Bone marrow (tissue), 2 donors: ENCODE measurements at regions not wholly inside any gene's neighbourhood (a gene's known extent, or its start where the extent isn't known, plus 50 kb on each side); places are given as distances from the start of the nearest gene placed in this dataset.
"Not testable (repeated sequence)": the region's sequence is repeated elsewhere in the genome, so short reads cannot be mapped to it uniquely, and the experiment has no call there.

Source experiments
- DNase-seq, 2 donors: peaks; one replicate each; lab custom pipeline; 2025; lab: John Stamatoyannopoulos, UW

DNA sequence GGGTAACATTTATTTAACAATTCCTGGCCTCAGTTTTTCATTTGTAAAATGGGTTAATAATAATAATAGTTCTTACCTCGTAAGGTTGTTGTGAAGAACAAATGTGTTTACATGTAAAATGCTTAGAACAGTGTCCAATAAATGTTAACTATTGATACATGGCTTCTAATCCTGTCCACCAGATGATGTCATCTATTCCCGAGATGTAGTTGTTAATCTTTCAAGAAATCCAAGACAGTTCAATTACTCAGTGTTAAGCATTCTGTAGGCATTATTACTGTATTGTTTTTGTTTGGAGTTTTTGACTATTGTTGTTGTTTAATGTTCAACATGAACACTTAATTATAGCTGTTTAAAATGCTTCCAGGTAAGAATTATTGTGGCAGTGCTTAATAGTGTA is 131.0 kb upstream of the FNDC3A start:
- DNase-seq = no peak

DNA sequence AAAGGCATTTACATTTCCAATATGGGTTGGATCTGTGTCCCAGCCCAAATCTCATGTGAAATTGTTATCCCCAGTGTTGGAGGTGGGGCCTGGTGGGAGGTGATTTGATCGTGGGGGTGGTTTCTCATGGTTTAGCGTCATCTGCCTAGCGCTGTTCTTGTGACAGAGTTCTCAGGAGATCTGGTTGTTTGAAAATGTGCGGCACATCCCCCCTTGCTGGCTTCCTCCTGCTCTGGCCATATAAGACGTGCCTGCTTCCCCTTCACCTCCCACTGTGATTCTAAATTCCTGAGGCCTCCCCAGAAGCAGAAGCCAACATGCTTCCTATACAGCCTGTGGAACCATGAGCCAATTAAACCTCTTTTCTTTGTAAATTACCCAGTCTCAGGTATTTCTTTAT is 126.2 kb upstream of the FNDC3A start:
- no peak for DNase-seq

DNA sequence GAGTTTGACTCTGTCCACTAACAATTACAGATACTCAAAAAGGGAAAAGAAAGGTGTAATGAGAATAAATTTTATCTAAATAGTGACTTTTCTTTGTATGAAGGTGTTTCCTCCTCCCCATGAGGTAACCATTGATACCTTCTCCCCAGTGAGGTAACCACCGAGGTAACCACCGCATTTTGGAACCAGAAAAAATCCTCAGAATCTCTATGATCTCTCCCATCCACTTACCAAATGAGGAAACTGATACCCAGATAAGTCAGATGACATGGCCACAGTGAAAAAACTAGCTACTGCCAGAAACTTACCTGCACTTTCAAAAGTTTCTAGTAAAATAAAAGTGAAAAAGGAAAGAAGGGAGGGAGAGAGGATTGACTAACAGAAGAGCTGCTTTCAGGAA is 124.0 kb upstream of the FNDC3A start:
- no peak for DNase-seq

DNA sequence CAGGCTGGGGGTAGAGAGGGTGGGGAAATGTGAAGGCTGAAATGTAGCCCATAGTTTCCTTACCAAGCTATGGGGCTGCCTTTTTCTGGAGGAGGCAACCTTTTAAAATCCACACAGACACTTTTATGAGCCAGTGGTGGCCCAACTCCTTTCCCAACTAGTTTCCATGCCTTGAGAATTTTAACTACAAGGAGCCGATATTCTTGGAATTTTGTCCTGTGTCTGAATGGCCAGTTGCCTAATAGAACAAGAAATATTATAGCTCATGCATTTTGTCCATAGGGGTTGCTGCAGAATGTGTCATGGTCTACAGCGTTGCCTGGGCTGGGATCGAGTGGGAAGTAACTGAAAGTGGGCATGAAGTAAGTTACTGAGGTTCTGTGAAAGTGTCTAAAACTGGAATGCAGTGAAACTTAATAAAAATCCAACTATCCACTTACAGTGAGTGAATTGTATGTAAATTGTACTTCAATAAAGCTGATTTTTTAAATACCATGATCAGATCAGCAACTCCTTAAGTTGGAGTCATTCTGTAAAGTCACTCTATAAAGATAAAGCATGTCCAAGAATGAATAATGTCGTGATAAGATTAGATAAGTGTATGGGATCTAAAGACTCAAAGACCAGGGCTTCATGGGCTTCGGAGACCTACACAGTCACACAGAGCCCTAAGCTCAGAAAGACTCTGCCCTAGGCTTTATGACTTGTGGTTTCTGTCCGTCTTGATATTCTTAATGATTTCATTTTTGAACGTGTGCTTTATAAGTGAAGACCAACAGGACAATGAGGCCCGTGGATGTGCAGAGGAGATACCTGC is 122.6 kb upstream of the FNDC3A start:
- no peak for DNase-seq

DNA sequence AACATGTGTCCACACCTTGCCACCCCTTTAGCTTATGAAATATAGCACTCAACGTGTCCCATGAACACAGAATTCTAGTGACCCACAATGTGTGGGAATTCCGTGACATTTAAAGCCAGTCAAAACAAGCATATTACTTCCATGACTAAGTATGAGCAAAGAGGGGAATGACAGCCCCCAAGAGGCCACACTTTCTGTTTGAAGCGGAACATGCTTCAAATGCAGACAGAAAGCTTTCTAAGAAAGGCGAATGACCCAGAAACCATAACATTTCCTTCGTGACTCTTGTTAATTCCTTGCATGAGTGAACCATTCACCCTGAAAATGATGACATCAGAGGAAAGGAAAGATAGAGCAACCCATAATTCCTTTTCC is 122.0 kb upstream of the FNDC3A start:
- DNase-seq = peak in 1 of 2 donors; percentile 69

DNA sequence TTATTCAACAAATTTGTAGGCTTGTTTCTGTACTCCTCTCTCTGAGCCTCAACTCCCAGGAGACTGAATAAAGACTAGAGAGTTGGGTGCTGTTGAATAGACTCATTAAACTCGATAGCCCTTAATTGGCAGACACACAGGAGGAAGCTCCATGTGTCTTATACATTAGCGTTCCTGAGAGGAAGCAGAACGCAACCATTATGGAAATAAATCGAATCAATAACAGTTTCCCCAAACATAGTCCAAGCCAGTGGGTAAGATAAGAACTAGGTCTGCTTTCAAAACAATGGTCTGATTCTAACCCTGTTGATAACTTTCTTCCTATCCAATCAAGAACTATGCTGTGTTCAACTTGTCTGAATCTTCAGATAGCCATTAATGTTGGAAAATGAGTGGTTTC is 118.1 kb upstream of the FNDC3A start:
- no peak for DNase-seq

DNA sequence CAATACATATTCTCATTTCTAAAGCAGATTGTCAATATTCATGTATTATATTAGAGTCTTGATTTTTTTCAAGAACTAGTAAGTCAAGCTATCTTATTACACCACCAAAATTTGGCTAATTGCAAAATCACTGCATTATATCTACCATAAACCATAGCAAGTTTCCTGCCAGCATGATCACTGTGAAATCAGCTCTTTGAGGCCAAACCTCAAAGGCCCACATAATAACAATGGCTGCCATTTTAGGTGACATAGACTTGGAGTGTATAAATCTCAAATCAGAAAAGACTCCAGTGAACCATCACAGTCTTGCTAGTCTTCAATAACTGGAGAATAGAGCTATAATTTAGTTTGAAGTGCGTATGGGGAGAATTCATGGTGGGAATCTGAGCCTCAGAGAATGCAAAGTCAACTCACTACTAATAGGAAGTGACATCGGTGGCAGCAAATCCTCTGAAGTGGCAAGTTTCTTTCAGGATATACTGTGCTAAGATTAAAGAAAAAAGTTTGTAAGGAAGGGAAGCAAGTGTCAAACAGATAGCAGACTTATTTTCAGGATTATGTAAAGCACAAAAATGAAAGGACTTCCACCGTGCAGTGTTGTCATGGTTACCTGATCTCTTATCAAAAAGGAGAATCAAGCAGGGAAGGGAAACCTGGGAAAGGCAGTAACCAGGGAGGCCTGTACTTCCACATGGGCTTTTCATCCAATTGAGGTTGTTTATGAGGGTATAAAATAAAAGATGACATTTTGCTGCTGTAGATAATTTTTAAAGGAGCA is 117.4 kb upstream of the FNDC3A start:
- DNase-seq = no peak

DNA sequence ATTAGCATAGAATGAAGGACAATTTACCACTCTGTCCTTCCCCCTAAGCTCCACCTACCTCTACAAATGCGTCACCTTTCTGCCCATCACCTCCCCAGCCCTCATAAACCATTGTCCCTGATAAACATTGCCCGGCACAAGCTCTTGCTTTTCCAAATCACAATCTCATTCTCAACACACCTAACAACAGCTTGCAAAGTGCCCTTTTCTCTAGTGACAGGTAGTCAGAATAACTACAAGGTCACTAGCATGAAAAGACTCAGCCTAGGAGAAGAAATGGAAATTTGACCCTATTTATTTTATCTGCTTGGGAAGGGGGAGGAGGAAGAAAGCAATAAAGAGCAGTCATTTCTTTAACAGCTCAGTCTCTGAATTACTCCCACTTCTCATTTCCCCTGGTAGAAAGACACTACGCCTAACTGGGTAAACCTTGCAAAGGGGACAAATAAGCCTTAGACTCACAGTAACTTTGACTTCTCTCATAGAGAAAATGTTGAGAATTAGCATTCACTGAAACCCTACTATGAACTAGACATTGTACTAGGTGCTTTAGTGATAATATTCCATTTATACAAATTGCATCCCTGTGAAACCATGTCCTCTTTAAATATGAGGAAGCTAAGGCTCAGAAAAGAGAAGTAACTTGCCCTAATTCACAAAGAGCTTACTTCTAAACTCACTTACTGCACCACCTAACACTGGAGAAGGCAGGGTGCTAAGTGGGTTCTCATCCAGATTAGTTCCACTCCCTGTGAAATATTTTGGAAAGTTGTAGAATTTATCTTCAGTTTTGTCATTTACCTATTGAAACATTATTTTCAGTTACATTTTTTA is 116.2 kb upstream of the FNDC3A start:
- DNase-seq = peak in 1 of 2 donors; percentile 53

DNA sequence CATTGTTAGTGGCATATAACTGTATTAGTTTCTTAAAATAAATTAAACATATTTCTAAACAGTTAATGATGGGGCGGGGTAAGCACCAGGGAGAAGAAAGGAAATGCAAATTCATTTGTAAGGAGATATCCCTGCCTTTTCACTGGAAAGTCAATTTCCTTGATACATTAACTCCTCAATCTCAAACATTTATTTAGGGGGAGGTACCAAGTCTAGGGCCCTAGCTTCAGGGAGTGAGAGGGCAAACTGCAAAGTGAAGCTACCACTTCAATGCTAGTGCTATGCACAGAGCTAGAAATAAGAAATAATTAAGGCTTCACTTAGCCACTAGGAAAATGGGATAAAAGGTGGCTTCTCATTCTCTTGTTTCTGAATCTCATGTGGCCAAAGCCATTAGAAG is 115.3 kb upstream of the FNDC3A start:
- no peak for DNase-seq

DNA sequence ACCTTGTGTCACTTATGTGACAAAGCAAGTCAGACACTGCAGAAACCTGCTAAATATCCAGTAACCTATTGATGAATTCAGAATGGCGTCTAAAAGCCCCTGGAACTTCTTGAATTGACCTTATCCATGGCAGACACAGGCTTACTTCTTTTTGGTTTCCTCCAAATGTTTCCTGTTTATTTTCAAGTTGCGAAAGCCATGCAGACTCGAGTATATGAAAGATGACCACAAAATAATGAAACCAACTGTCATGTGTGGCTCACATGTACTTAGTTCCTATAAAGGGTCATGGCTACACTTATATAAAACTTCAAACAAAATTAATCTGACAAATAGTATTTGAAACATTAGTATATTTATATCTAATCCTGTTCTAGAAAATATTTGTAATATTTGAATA is 113.1 kb upstream of the FNDC3A start:
- DNase-seq = peak in 1 of 2 donors; percentile 89

DNA sequence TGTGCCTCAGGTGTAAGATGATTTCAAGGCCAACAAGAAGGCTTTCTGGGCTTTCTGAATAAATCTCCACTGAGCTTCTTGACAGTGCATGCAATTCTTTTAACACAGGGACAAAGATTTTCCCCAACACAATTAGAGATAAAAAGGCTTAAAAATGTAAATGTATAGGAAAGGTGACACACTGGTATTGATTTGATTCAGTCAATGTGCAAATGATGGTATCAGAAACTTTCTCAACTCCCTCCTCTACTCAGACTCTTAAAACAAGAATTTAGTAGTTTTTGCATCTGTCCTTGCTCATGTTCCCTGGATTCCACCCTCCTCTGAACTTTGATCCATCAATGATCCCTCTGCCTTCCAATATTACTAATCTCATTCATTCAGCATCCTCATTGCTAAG is 111.6 kb upstream of the FNDC3A start:
- no peak for DNase-seq

DNA sequence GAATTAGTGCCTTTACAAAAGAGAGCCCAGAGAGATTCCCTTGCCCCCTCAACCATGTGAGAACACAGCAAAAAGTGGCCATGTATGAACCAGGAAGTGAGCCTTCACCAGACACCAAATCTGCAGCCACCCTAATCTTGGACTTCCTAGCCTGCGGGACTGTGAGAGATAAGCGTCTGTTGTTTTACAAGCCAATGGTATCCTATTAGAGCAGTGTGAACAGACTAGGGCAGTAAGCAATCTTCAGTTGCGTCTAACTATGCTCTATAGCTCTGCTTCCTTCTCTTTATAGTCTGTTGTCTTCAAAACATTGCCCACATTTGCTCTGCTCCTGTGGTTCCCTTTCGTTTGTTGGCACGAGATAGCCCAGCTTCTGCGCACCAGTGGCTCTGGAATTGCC is 109.5 kb upstream of the FNDC3A start:
- DNase-seq = peak in 1 of 2 donors; percentile 53

DNA sequence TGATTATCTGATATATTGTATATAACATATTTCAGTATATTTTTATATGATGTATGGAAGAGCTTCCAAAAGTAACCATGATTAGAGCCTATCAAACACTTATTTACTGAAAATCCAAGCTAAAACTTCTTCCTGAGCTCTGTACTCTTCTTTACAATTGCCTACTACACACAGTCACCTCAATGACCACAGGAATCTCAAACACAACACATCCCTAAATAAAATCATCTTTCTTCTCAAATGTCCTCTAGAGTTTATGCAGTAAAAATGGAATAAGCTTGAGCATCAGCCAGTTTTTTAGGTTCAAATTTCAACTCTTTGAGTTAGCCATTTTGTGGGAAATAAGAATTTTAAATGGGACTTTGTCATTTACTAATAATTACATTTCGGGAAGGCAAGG is 102.6 kb upstream of the FNDC3A start:
- DNase-seq = no peak

DNA sequence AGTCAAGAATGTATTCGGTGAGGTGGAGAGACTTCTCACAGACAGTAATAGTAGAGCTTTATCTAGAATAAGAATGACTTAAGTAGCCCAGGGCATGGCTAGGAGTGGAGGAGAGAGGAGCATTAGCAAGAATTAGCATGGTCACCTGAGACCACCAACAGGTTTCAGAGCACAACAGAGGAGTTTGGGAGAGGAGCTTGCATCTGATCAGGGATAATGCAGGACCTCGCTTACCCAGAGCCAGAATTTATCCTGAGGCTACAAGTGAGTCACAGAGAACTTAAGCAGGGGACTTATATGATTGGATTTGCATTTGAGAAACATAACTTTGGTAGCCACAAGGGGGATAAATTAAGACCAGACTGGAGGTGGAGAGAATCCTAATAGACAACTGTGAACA is 102.1 kb upstream of the FNDC3A start:
- DNase-seq = peak in 1 of 2 donors; percentile 57

DNA sequence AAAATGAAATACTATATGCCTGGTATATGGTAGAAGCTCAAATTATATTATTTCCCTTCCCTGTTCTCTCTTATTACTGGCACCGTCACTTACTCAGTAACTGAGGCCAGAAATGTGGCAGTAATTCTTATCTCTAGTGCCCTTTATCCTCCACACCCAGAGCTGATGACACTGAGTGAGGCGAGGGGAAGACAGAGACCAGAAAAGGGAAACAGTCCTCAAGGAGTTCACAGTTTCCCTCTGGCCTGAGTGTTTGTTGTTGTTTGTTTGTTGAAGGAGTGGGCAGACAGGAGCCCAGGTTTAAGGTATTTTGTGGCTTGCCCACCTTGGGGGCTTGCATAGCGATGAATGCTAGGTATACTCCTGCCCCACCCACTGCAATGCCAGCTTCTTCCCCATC is 101.5 kb upstream of the FNDC3A start:
- DNase-seq = no peak

DNA sequence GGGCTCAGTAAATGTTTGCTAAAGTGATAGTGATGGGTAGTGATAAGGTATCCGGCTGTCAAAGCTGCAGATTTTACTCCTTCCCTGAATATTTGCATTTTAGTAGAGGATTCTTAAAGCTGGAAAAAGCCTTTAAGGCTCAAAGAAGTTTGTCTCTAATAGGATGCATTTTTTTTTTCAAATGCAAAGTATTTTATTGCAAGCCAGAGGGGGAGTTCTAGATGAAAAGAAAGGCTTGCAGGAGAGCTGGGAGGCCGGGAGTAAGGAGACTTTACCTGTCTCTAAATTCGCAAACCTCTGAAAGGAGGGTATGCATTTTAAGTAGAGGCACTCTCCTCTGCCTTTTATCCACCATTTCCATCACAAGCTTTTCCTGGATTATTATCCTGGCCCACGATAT is 100.7 kb upstream of the FNDC3A start:
- DNase-seq = no peak

DNA sequence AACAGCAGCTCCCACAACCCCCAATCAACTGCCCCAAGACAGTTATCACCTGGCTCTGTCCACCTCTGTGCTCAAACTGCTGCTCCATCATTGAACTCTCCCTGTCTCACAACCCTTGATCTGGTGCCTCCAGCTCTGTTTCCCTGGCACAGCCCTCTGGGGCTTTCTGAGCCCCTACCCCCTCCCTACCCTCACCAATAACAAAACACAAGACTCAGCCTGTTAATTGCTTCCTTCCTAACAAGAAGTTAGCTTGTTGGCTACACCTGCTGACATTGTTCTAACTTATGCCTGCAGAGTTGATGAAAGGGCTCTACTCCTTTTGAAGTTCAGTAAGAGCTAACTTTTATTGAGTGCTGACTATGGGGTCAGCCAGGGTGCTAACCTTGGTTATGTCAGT is 99.4 kb upstream of the FNDC3A start:
- no peak for DNase-seq

DNA sequence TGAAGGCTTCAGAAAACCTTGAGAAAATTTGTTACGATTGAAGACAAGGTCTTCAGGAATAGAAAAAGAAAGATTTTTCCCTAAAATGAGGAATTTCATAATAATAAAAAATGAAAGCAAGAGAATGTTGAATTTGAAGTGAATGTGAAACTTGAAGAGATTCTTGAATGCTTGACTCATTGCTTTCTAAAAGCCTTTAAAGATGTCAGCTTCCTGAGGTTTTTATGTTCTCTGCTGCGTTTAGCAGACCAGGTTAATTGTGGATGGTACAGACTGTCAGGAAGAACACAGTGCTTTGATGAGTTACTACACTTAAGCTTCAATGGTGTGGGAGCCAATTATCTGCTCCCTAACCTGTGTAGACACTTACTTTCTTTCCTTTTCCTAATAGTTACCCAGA is 96.3 kb upstream of the FNDC3A start:
- peak in 1 of 2 donors; percentile 51 for DNase-seq

DNA sequence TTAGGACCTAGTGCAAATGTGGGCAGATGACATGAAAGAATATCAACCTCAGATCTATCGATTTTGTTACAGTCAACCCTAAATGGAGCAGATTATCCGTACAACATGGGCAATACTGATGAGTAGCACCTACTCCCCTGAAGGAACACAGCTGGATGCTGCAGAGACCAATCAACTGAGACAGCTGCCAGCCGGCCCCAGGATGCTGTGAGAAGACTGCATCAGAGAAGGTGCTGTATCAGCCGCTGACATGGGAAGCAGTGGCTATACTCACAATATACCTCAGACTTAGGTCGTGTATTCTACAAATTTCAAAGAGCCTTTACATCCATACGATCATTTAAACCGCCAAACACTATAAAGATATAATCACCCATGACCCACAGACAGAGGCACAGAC is 95.9 kb upstream of the FNDC3A start:
- DNase-seq = no peak

DNA sequence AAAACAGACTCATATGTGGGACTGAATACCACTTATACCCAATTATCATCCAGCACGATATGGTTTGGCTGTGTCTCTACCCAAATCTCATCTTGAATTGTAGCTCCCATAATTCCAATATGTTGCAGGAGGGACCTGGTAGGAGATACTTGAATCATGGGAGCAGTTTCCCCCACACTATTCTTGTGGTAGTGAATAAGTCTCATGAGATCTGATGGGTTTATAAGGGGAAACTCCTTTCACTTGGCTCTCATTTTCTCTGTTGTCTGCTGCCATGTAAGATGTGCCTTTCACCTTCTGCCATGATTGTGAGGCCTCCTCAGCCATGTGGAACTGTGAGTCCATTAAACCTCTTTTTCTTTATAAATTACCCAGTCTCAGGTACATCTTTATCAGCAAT is 91.9 kb upstream of the FNDC3A start:
- DNase-seq = not testable (repeated sequence)

DNA sequence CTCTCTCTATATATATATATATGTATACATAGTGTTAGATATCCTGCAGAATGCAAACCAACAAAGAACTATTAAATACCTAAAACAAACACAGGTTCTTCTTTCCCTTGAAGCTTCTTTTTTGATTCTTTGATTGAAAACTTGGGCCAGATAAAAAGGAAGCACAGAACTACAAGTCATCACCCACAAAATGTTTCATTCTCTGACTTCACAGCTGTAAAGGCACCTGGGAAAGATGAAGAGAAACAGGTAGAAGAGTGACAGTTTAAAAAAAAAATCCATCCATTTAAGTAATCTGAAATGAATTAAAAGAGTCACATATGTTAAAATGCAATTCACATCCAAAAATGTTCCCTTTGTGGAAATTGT is 90.7 kb upstream of the FNDC3A start:
- DNase-seq = no peak

DNA sequence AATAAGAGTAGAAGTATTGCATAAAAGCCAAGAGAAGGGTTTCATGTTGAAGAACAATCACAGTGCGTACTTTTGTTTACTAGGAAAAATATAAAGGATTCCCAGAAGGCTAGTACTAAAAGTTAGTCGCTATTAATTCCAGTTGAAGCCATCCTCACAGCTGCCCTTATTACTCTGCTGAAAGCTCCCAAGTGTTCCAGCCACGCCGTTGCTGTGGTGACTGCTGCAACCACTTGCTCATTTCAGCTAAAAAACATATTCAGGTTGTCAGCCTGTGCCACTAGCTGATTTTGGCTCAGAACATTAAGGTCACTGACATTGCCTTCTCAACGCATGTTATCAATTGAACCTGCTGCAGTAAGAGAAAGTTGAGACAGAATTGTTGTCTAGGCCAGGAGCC is 87.1 kb upstream of the FNDC3A start:
- DNase-seq = no peak

DNA sequence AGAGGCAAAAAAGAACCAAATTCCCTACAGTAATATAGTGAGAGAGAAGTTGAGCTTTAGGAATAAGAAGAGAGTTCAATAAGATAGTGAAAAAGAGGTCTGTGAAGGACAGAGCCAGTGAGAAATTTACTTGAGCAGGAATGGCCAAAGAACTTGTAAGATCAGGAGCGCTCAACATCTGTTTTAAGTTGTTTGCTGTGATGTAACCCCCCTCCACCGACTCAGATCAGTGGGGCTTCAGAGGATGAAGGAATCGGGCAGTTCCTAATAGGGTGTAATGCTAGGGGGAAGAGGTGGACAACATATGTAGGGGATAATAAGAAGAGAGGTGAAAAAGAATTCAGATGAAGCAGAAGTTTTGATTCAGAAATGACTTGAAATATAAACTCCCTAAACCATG is 85.3 kb upstream of the FNDC3A start:
- no peak for DNase-seq
